ENCODE measurements at regions not wholly inside any gene's neighbourhood (a gene's known extent, or its start where the extent isn't known, plus 50 kb on each side); places are given as distances from the start of the nearest gene placed in this dataset.
"Not testable (repeated sequence)": the region's sequence is repeated elsewhere in the genome, so short reads cannot be mapped to it uniquely, and the experiment has no call there.

DNA sequence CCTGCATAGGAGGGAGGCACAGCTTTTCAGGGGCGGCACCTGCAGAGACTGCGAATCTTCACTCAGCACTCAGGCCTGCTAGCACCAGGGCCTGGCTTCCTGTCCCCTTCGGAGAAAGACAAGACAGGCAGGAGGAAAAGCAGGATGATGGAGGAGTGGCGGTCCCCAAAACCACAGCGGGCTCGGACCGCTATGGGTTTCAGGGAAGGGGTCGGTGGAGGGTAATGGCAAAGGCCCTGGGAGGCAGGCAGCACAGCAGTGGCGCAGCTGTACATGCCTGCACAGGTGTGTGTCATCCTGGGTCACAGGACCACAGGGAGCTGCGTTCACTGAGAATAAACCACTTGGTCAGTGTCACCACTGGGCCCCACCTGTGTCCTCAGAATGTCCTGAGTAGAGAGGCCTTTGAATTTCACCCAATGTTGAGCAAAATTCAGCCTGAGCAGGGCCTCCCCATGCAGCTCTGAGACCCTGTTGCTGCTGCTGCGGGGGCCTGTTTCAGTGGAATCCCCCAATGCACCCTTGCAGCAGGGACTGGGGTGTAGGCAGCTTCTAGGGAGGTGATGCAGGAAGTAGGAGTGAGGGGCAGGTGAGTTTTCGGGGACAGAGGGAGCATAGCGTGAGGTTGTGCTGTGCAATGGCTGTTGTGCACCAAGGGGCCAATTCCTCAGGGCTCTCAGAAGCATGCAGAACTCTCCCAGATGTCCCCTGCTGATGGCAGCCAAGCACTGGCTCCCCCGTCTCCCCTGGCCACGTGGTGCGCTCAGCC is 90.6 kb upstream of the PPP2R2D start:
- DNase-seq = no peak

DNA sequence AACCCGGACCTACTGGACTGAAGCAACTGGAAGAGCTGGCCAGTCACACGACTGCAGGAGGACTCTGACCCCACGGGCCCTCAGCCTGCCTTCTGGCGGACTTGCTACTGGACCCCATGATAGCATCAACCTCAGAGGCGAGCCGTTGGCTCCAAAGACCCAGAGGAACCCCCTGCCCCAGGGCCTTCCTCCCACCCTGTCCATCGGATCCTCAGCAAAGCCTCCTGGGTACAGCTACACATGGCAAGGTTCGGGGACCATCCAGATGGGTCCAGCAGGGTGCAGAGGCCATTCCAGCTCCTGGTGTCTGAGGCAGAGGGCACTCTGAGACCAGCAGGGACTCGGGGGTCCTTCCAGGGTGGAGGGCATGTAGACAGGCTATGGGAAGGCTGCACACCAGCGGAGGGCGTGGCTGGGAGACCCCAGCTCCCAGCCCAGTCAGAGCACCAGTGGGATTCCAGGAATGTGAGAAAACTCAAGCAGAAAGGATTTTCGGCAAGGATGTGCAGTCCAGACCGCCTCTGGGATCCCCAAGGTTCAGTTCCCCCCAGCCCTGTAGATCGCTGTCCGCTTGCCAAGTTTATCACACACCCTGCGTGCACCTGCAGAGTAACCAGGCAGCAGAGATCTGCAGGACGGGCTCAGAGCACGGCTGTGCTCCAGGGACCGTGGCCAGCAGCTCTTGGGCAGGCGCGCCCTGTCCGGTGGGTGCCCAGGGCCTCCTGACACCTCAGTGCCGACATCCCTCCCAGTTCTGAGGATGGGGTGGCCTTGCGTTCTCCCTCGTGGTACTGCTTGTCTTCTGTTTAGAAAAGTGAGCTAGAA is 89.8 kb upstream of the PPP2R2D start:
- DNase-seq = no peak

DNA sequence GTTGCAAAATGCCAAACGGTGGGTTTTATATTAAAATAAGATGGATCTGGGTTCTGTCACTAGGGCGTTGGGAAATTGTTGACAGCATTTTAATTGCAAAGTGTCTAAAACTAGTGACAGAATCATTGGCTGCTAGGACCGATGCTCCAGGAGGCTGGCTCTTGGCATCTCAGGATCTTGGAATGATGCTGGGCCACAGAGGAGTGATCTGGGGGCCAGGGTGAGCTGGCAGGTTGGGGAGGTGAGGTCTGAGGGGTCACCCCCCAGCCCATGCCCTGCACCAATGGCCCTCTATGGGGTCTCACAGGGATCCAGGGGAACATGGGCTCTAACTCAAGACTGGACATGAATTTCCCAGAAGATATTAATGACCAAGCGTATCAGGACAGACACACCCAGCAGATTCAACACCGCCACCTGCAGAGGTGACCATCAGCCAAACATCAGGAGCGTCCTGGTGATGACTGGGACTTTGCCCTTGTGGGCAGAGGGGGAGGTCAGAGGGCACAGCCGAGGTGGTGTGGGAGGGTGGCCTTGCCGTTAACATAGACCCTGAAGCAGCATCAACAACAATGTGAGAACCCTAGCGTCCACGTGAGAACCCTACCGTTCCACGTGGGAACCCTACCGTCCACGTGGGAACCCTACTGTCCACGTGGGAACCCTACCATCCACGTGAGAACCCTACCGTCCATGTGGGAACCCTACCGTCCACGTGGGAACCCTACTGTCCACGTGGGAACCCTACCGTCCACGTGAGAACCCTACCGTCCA is 89.0 kb upstream of the PPP2R2D start:
- no peak for DNase-seq

DNA sequence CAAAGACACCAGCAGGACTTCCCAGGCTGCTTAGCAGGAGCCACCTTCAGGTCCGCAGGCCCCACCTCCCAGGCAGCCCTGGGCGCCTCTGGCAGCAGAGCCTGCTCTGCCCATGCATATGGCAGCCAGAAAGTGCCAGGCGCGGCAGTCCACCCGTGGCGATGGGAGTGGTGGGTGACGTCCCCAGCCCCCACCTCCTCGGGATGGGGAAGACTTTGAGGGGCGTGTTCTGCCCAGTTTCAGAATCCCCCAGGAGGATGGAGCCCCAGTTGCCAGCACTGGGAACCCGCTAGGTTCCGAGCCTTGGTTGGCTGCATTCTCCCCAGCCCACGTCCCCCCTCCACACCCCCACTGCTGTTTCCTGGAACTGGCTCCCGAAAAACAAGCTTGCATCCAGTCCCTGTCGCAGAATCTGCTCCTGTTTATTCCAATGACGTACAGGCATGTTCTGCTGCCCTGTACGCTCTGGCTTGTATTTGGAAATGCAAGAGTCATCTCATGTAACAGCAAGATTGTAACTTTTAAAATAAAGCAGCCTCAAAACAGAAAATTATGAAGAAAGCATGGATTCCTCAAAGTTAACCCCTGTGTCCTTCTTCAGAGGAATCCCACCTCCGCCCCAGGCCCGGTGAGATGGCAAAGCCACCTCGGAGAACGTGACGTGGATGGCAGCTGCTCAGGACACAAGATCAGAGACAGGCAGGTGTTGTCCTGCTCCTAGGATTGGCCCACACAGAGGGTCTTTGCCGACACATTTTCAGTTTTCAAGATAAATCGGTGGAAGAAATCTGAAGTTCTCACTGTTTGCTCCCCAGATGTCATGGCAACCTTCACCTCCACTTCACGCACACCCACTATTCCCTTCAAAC is 87.8 kb upstream of the PPP2R2D start:
- DNase-seq = no peak

DNA sequence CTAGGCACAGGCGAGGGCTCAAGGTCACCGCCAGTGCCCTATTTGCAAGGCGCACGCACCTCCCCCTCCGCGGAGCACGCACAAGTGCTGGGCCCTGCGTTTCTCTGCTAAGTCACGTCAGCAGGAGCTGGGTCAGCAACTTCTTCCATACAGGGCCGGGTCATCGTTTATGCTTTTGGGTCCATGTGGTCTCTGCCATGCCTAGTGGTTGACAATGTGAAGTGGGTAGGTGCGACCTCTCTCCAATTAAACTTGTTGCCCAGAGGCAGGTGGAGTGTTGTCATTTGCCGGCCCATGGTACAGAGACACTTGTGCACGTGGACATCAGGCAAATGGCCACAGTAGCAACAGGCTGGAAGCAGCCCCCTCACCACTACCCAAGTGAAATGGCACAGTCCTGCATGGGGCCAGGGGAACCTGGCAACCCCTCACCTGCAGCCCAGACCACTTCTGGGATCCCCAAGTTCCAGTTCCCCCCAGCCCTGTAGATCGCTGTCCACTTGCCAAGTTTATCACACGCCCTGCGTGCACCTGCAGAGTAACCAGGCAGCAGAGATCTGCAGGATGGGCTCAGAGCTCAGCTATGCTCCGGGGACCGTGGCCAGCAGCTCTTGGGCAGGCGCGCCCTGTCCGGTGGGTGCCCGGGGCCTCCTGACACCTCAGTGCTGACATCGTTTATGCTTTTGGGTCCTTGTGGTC is 86.1 kb upstream of the PPP2R2D start:
- no peak for DNase-seq

DNA sequence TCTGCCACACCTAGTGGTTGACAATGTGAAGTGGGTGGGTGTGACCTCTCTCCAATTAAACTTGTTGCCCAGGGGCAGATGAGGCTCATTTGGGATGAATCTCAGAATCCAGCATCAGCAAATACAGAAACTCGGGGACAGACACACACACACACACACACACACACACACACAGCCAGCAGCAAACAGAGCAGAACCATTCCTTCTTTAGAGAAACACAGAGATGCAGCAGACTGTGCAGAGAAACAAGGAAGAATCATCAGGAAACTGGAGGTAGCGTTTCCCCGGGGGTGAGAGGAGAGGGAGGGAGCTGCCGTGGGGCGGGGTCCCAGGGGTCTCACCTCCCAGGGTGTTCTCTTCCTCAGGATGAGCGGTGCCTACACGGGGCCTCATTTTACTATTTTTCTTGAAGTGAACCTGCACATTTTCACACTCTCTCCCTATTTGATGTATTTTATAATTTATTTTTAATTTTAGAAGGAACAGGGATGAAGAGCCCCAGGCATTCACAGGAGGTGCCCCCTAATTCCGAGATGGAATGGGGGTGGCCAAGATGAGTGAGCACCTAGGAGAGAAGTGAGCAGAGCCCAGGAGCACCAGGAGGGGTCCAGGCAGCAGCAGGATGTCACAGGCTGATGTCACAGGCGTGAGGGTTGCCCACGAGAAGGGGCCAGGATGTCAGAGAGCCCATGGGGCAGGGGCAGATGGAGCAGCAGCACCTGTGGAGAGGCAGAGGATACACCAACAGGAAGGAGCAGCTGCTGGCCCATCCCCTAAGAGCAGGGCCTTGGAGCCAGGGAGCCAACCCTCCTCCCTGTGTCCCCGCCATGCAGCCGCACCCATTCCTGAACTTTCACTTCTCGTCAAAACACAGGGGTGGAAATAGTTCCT is 85.3 kb upstream of the PPP2R2D start:
- DNase-seq = no peak

DNA sequence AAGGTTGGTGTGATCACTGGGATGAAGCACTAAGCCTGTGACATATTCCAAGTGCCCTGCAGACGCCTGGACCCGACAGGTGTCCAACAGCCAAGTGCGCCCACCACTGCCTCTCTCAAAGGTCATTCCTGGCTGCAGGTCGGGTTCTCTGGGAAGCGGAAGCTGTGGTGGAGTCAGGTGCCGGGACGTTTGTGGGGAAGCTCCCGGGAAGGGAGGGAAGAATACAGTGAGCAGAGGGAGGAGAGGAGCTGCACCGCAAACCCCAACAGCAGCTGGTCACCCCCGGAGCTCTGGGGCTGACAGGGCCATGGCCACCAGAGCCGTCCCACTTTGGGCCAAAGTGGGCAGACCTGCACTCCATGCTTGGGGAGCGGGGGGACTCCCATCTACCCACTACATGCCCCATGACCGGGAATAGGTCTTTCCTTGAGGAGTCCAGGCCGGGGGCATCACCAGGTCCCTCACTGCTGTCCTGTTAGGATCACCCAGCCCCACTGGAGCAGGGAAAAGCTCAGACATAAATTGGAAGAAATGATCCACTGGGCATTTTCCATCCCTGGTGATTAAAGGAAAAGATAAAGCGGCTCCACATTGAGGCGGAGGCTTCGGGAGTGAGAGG is 84.5 kb upstream of the PPP2R2D start:
- no peak for DNase-seq

DNA sequence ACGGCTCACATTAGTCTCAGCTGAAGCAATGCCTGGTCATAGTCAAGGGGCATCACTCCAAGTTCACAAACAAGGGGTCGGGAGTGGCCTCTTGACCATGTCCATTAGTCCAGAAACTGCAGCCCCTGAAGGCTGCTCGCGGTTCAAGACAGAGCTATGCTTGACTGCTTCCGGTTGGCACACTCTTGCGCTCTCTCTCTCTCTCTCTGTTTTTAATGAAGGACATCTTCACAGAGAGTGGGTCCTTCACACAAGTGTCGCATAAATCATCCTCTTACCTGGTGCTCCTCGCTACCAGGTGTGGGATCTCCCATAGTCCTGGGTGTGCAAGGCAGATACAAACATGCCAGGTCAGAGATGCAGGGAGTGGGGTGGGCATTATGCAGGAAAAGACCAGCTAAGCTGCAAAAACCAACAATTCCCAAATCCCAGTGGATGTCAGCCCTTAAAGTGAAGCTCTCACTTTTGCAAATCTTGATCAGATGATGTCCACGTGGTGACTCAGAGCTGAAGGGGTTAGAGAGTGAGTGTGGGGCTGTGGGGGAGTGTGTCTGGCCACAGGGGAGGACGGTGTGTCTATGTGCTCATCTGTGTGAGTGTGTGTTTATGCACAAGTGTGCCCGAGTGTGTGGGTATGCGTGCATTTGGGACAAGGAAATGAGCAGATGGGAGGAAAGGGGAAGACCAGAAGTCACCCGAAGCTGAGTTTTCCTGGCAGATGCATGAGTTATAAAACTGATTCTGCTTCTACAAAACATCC is 83.7 kb upstream of the PPP2R2D start:
- DNase-seq = no peak

DNA sequence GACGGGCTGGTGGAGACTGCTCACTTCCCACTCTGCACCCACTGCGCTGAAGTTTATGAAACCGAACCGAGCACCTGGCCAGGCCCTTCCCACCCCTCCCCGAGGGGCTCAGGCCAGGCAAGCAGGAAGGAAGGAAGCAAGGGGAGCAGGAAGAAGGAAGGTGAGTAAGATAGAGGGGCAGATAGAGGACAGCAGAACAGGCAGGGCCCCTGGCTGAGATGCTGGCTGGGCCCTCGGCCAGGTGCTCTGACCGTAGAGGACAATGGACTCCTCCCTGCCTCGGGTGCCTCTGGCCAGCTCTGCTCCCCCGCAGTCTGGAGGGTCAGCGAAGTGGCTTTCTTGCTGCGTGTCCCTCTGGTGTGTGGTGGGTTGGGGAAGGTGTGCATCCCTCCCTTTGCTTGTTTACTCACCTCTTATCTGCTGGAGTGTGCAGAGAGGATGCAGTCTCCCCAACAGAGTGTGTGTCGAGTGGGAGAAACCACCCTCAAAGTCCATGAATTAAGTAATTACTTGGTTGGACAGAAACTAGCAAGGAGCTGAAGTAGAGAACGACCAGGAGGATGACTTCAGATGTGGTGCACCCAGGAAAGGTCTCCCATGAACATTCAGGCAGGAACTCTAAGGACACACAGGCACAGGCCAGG is 82.8 kb upstream of the PPP2R2D start:
- no peak for DNase-seq

DNA sequence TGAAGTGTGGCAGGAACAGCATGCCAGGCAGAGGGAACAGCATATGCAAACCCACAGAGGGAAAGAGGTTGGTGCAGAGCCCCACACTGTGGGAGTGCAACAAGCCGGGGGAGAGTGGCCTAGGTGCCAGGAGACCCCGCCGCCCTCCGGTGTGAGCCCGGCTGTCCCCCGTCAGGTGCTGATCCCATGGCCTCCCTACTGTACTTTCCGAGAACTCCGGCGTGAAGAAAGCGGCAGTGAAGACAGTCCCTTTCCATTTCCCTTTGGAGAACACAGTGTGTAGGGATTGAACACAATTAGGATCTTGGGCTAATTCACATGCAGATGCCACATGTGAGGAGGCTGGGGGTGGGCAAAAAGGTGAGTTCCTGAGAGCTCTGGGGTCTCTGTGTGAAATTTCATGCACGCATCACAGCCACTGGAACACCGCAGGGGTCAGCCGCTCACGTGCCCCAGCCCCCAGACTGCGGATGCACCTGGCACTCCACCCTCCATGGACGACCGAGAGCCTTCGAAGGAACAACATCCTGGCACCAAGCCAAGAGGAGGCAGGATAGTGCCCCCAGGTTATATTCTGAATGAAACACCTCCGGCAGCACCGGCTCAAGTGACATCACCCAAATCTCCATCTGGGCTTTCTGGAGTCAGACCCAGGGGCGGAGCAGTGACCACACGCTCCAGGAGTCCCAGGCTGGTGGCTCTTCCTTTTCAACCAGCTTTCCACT is 82.1 kb upstream of the PPP2R2D start:
- DNase-seq = no peak

DNA sequence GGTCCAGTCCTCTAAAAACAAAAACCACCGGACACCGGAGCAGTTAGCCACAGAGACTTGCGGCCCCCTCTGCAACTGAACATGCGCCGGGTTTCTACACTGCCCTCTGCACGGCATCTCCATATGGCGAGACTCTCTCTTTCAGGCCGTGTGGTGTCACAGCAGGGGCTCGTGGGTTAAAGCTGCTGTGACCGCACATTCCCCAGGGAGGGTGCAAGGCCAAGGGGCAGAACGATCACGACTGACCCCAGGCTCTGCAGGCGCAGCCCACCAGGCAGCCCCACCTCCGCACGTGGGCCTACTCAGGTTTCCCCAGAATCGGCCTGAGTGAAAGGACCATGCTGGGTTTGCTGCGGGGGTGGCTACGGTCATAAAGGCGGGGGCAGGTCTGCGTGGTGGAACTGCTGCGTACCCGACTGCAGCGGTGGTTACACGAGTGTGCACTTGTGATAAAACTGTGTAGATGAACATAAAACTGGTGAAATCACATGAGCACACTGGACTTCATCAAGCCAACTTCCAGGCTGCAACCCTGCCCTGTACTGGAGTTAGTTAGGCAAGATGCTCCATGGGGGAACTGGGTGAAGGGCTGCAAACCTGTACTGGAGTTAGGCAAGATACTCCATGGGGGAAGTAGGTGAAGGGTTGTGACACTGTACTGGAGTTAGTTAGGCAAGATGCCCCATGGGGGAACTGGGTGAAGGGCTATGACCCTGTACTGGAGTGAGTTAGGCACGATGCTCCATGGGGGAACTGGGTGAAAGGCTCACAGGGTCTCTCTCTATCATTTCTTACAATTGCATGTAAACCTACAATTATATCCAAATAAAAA is 81.4 kb upstream of the PPP2R2D start:
- DNase-seq = no peak

DNA sequence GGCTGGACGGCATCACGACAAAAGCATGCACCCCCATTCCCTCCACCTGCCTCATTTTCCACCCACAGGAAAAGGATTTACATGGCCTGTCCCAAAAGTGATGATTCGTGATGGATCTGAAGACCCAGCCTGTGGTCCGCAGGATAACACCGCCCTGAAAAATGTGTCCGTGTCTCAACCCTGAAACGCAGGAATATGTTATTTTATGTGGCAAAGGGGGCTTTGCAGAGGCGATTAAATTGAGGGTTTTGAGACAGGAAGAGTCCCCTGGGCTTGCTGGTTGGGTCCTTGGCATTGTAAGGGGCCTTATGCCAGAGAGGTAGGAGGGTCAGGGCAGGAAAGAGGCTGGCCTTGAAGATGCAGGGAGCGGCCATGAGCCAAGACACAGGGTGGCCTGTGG is 80.2 kb upstream of the PPP2R2D start:
- no peak for DNase-seq

DNA sequence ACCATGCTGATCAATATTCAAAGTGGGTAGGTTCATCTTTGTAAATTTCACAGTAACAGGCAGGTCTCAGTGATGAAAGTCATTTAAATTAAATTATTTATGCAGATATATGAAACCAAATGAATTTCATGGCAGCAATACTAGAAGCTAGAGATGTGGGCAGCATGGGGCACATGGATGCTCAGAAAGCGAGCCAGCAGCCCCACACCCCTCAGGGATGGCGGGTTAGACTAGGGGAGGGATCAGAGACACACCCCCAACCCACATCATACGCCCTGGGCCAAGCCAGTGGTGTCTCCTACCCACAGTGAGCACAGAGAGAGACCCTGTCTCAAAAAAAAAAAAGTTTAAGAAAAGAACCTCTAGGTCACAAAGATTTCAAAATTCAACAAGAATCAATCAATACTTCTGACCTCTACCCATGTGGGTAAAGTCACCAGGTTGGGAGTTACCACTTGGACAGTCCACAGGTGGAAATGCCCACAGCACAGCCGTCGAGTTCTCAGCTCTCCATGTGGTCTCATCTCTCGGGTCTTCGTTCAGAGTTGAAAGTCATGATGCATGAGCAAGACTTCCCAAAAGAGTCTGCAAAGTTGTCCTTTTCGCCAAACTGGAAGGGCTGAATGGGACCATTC is 79.3 kb upstream of the PPP2R2D start:
- DNase-seq = no peak

DNA sequence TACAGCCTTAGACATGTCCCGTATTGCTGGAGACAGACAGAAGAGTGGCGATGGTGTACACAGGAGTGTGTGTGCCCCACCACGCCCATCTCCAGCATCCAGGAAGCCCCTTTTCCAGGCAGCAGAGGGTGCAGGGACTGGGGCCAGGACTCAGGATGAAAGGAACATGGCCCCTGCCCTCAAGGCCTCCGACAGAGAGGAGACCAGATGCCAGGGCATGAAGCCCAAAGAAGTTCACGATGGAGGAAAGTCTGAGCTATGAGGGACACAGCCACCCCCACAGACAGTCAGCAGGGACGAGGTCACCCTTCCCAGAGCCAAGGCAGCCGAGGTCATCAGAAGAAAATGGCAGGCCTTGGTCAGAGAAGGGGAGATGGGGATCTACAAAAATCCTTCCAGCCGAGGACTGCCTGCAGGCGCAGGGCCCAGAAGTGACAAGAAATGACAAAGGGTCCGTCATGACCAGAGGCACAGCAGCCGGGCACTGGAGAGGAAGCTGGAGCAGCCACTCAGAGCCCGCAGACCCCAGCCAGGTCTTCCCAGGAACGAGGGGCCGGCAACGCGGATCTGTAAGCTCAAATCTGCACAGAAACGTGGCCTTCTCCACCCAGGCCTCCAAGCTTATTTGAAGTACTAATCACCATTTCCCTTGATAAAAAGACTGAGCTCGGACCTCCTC is 78.7 kb upstream of the PPP2R2D start:
- no peak for DNase-seq

DNA sequence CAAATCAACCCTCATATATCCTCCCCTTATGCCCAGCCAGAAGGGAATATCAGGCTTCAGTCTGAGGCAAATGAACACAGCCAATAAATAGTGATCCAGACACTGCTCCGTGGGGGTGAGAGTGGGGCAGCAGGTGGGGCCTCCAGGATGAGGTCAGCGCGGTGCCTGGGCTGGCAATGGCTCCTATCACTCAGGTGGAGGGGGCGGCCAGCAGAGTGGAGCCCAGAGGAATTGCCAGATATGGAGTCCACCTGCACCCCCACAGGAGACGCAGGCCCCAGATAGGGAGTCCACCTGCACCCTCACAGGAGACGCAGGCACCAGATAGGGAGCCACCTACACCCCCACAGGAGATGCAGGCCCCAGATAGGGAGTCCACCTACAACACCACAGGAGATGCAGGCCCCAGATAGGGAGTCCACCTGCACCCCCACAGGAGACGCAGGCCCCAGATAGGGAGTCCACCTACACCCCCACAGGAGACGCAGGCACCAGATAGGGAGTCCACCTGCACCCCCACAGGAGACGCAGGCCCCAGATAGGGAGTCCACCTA is 78.0 kb upstream of the PPP2R2D start:
- DNase-seq = no peak

DNA sequence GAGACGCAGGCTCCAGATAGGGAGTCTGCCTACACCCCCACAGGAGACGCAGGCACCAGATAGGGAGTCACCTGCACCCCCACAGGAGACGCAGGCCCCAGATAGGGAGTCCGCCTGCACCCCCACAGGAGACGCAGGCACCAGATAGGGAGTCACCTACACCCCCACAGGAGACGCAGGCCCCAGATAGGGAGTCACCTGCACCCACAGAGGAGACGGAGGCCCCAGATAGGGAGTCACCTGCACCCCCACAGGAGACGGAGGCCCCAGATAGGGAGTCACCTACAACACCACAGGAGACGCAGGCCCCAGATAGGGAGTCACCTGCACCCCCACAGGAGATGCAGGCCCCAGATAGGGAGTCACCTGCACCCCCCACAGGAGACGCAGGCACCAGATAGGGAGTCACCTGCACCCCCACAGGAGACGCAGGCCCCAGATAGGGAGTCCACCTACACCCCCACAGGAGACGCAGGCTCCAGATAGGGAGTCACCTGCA is 77.2 kb upstream of the PPP2R2D start:
- not testable (repeated sequence) for DNase-seq

Data from activated CD4-positive, alpha-beta T cell treated with anti-CD3 and anti-CD28 coated beads, Interleukin-2, amount 50 U/mL, for 16 hours (primary cell).